HCT116 (cell line): ENCODE measurements at regions not wholly inside any gene's neighbourhood (a gene's known extent, or its start where the extent isn't known, plus 50 kb on each side); places are given as distances from the start of the nearest gene placed in this dataset.

Experiments
- ATAC-seq: fragments of 200-7000 bp; cut with Tn5 transposase; 2 replicates; pipeline ENCODE4 v1.9.1; 2020; ENCODE audit warnings: mild to moderate bottlenecking, moderate library complexity
- BruUV-seq: library from RNA; stranded (reverse); fragments of 400-500 nt; replicated peaks from 2 replicates; lab custom pipeline; 2021; lab: Mats Ljungman, UMichigan
- CTCF ChIA-PET: fragments of 300-600 bp; sonication (Branson Sonifier 250); formaldehyde crosslinking; loops from one replicate; lab custom pipeline; 2021; ENCODE audit warnings: antibody characterized with exemption; lab: Charles Lee
- POLR2A ChIA-PET: fragments of 300-600, 350-600 bp; sonication (Branson Sonifier 250); formaldehyde crosslinking; loops from one replicate; lab custom pipeline; 2021; ENCODE audit warnings: antibody characterized with exemption; lab: Charles Lee
- RAD21 ChIA-PET, 2 experiments: fragments of 300-600 bp; sonication (Branson Sonifier 250); formaldehyde crosslinking; loops; one replicate each; lab custom pipeline; 2023; ENCODE audit warnings: low total read pairs in 2 of 2; ENCODE audit not compliant: uncharacterized antibody in 2 of 2, unreplicated experiment in 2 of 2, low non-redundant PET in 1 of 2; lab: Charles Lee
- DNase-seq: peaks from one replicate; pipeline ENCODE4 v3.0.0-alpha.2; 2010; ENCODE audit warnings: low read depth, low spot score
- H2AFZ ChIP-seq: fragments of 200-600 bp; shearing (Covaris generic), sonication (generic); 2 replicates; pipeline ENCODE4 v1.6.1; 2017; ENCODE audit warnings: low read depth, mixed run types, mixed read lengths, antibody characterized with exemption, low read length; ENCODE audit not compliant: poor library complexity, severe bottlenecking
- H3K27ac ChIP-seq: 2 replicates; pipeline ENCODE4 v1.5.1; 2012; ENCODE audit warnings: low read depth, low read length
- H3K27me3 ChIP-seq: fragments of 200-600 bp; sonication (generic); 2 replicates; pipeline ENCODE4 v1.6.1; 2016; ENCODE audit warnings: mixed run types, low read length, mixed read lengths; ENCODE audit not compliant: insufficient read depth
- H3K36me3 ChIP-seq, 2 experiments: fragments of 200-500 bp in 1 of 2; fragments of 200-600 bp in 1 of 2; sonication (Bioruptor generic) in 1 of 2; sonication (generic) in 1 of 2; 2 replicates each; pipeline versions ENCODE4 v1.5.1 to v1.6.1; 2014 to 2016; ENCODE audit warnings: low read length in 2 of 2, inconsistent platforms in 1 of 2, mixed read lengths in 1 of 2, mixed run types in 1 of 2; ENCODE audit not compliant: insufficient read depth in 2 of 2, control insufficient read depth in 1 of 2
- H3K4me1 ChIP-seq, 2 experiments: fragments of 200-600 bp in 1 of 2; sonication (generic) in 1 of 2; 2 replicates each; pipeline versions ENCODE4 v1.5.1 to v1.6.1; 2012 to 2017; ENCODE audit warnings: low read length in 2 of 2, inconsistent platforms in 1 of 2, mild to moderate bottlenecking in 1 of 2, mixed read lengths in 1 of 2, mixed run types in 1 of 2, moderate library complexity in 1 of 2; ENCODE audit not compliant: insufficient read depth in 2 of 2, control insufficient read depth in 1 of 2
- H3K4me2 ChIP-seq: fragments of 200-600 bp; sonication (generic); 2 replicates; pipeline ENCODE4 v1.6.1; 2017; ENCODE audit warnings: mixed run types, low read length, mixed read lengths
- H3K4me3 ChIP-seq, 2 experiments: fragments of 200-600 bp in 1 of 2; sonication (generic) in 1 of 2; replicated peaks in 1 of 2; 2 replicates each; pipeline ENCODE4 v1.5.1; 2011 to 2016; ENCODE audit warnings: low read length in 2 of 2, control low read depth in 1 of 2, low read depth in 1 of 2, mild to moderate bottlenecking in 1 of 2, mixed read lengths in 1 of 2, mixed run types in 1 of 2
- H3K79me2 ChIP-seq: fragments of 200-600 bp; sonication (generic); 2 replicates; pipeline ENCODE4 v1.6.1; 2017; ENCODE audit warnings: mild to moderate bottlenecking, mixed run types, low read length, moderate library complexity, mixed read lengths; ENCODE audit not compliant: insufficient read depth
- H3K9ac ChIP-seq: fragments of 200-600 bp; sonication (generic); 2 replicates; pipeline ENCODE4 v1.6.1; 2016; ENCODE audit warnings: low read length, mixed read lengths
- H3K9me2 ChIP-seq: fragments of 200-600 bp; sonication (generic), shearing (Covaris generic); 2 replicates; pipeline ENCODE4 v1.6.1; 2017; ENCODE audit warnings: mixed run types, mild to moderate bottlenecking, moderate library complexity; ENCODE audit not compliant: insufficient read depth
- H3K9me3 ChIP-seq, 2 experiments: fragments of 200-500 bp in 1 of 2; fragments of 200-600 bp in 1 of 2; sonication (Bioruptor generic) in 1 of 2; sonication (generic) in 1 of 2; 2 replicates each; pipeline ENCODE4 v1.6.1; 2014 to 2017; ENCODE audit warnings: low read length in 2 of 2, mixed read lengths in 2 of 2, inconsistent platforms in 1 of 2, low read depth in 1 of 2, mild to moderate bottlenecking in 1 of 2, mixed run types in 1 of 2, moderate library complexity in 1 of 2; ENCODE audit not compliant: control insufficient read depth in 1 of 2, insufficient read depth in 1 of 2
- H4K20me1 ChIP-seq: fragments of 200-600 bp; sonication (generic), shearing (Covaris generic); 2 replicates; pipeline ENCODE4 v1.6.1; 2017; ENCODE audit warnings: mixed run types, mild to moderate bottlenecking, moderate library complexity; ENCODE audit not compliant: insufficient read depth
- CBX3 ChIP-seq: IDR thresholded peaks from 2 replicates; pipeline ENCODE4 v1.6.1; 2012; ENCODE audit warnings: low read depth
- CEBPB ChIP-seq: IDR thresholded peaks from 2 replicates; pipeline ENCODE4 v1.6.1; 2012; ENCODE audit warnings: low read depth
- EZH2 ChIP-seq: fragments of 200-600 bp; sonication (generic); IDR thresholded peaks from 2 replicates; pipeline ENCODE4 v1.6.1; 2017; ENCODE audit warnings: antibody characterized with exemption, mixed run types
- FOSL1 ChIP-seq: IDR thresholded peaks from 2 replicates; pipeline ENCODE4 v1.6.1; 2012; ENCODE audit warnings: low read depth
- JUND ChIP-seq: IDR thresholded peaks from 2 replicates; pipeline ENCODE4 v1.6.1; 2012
- POLR2AphosphoS5 ChIP-seq: IDR thresholded peaks from 2 replicates; pipeline ENCODE4 v1.6.1; 2011; ENCODE audit warnings: mild to moderate bottlenecking, low read depth, low read length, moderate library complexity
- SIN3A ChIP-seq: IDR thresholded peaks from 2 replicates; pipeline ENCODE4 v1.6.1; 2012; ENCODE audit warnings: low read depth
- SP1 ChIP-seq: IDR thresholded peaks from 2 replicates; pipeline ENCODE4 v1.6.1; 2012; ENCODE audit warnings: low read depth
- SRF ChIP-seq: IDR thresholded peaks from 2 replicates; pipeline ENCODE4 v1.6.1; 2012; ENCODE audit warnings: low read depth
- TCF7L2 ChIP-seq: IDR thresholded peaks from 2 replicates; pipeline ENCODE4 v1.7.0; 2011; ENCODE audit warnings: borderline replicate concordance, inconsistent platforms; ENCODE audit not compliant: insufficient read depth, insufficient read length; ENCODE audit errors: extremely low read depth
- YY1 ChIP-seq: IDR thresholded peaks from 2 replicates; pipeline ENCODE4 v1.6.1; 2011; ENCODE audit warnings: low read length, low read depth, moderate library complexity, mild to moderate bottlenecking; ENCODE audit not compliant: insufficient replicate concordance; ENCODE audit errors: extremely low read depth
- ZFX ChIP-seq: fragments of 450-650 bp; IDR thresholded peaks from 2 replicates; pipeline ENCODE4 v1.6.1; 2017
- intact Hi-C: fragments of 100-400 bp; cut with micrococcal nuclease; formaldehyde crosslinking; loops from 2 replicates; pipeline ENCODE4 v1.10.0; 2022
- TF ChIP-seq, protein P1 (sequence below), 3 experiments: fragments of 200-600 bp in 1 of 3; sonication (generic) in 1 of 3; IDR thresholded peaks in 2 of 3; conservative IDR thresholded peaks in 1 of 3; 2 replicates each; pipeline ENCODE4 v1.5.1; 2012 to 2017; ENCODE audit warnings: low read depth in 2 of 3, low read length in 2 of 3, antibody characterized with exemption in 1 of 3, borderline replicate concordance in 1 of 3, control low read depth in 1 of 3, mild to moderate bottlenecking in 1 of 3, mixed read lengths in 1 of 3, mixed run types in 1 of 3, moderate library complexity in 1 of 3; ENCODE audit not compliant: insufficient read depth in 1 of 3
- TF ChIP-seq, protein P2 (sequence below): IDR thresholded peaks from 2 replicates; pipeline ENCODE4 v1.6.1; 2011; ENCODE audit warnings: mild to moderate bottlenecking, low read length, moderate library complexity; ENCODE audit not compliant: insufficient replicate concordance; ENCODE audit errors: extremely low read depth
- TF ChIP-seq, protein P3 (sequence below): IDR thresholded peaks from 2 replicates; pipeline ENCODE4 v1.6.1; 2012; ENCODE audit warnings: low read depth

DNA sequence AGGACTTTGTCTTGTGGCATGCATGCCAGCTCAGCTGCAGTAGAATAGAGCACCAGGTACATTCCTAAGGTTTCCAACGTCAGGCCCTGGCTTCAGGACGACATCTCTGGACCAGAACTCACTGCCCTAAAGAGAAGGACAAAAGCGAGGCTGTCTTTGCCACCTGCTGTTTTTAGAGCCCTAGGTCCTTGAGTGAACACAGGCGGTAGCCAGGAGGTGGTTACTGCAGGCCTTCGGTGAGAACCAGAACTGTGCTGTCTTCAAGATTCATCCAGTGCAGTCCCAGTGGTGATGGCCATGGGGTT, 288.9 kb upstream of the CDH18 start:
- Histone ChIP-seq H3K4me2 (no peak overlapping the region), H3K9me2 (no peaks in the 10 kb centered on the region), H3K27me3 (no peaks in the 10 kb centered on the region), H3K27ac (no peak overlapping the region), H3K9ac (no peak overlapping the region), H3K36me3 (no peaks in the 10 kb centered on the region), H2AFZ (no peak overlapping the region)
- no TSS peak for BruUV-seq
- TF ChIP-seq YY1 (no peak), TCF7L2 (no peak), JUND (no peak), CEBPB (no peak), EZH2 (no peak), FOSL1 (no peak), SRF (no peak), ZFX (no peak), CBX3 (no peak), SIN3A (no peak), SP1 (no peak), POLR2AphosphoS5 (no peak)
- TF ChIP-seq, protein P1, sequence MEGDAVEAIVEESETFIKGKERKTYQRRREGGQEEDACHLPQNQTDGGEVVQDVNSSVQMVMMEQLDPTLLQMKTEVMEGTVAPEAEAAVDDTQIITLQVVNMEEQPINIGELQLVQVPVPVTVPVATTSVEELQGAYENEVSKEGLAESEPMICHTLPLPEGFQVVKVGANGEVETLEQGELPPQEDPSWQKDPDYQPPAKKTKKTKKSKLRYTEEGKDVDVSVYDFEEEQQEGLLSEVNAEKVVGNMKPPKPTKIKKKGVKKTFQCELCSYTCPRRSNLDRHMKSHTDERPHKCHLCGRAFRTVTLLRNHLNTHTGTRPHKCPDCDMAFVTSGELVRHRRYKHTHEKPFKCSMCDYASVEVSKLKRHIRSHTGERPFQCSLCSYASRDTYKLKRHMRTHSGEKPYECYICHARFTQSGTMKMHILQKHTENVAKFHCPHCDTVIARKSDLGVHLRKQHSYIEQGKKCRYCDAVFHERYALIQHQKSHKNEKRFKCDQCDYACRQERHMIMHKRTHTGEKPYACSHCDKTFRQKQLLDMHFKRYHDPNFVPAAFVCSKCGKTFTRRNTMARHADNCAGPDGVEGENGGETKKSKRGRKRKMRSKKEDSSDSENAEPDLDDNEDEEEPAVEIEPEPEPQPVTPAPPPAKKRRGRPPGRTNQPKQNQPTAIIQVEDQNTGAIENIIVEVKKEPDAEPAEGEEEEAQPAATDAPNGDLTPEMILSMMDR (IDR thresholded peaks at IDR 0.05 in 2 of 3, conservative IDR thresholded peaks at IDR 0.05 in 1 of 3; ENCODE audit: borderline replicate concordance in 1 of 3, insufficient read depth in 1 of 3, low read depth in 2 of 3, low read length in 2 of 3): no peak
- TF ChIP-seq, protein P2, sequence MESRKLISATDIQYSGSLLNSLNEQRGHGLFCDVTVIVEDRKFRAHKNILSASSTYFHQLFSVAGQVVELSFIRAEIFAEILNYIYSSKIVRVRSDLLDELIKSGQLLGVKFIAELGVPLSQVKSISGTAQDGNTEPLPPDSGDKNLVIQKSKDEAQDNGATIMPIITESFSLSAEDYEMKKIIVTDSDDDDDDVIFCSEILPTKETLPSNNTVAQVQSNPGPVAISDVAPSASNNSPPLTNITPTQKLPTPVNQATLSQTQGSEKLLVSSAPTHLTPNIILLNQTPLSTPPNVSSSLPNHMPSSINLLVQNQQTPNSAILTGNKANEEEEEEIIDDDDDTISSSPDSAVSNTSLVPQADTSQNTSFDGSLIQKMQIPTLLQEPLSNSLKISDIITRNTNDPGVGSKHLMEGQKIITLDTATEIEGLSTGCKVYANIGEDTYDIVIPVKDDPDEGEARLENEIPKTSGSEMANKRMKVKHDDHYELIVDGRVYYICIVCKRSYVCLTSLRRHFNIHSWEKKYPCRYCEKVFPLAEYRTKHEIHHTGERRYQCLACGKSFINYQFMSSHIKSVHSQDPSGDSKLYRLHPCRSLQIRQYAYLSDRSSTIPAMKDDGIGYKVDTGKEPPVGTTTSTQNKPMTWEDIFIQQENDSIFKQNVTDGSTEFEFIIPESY: no peak
- TF ChIP-seq, protein P3, sequence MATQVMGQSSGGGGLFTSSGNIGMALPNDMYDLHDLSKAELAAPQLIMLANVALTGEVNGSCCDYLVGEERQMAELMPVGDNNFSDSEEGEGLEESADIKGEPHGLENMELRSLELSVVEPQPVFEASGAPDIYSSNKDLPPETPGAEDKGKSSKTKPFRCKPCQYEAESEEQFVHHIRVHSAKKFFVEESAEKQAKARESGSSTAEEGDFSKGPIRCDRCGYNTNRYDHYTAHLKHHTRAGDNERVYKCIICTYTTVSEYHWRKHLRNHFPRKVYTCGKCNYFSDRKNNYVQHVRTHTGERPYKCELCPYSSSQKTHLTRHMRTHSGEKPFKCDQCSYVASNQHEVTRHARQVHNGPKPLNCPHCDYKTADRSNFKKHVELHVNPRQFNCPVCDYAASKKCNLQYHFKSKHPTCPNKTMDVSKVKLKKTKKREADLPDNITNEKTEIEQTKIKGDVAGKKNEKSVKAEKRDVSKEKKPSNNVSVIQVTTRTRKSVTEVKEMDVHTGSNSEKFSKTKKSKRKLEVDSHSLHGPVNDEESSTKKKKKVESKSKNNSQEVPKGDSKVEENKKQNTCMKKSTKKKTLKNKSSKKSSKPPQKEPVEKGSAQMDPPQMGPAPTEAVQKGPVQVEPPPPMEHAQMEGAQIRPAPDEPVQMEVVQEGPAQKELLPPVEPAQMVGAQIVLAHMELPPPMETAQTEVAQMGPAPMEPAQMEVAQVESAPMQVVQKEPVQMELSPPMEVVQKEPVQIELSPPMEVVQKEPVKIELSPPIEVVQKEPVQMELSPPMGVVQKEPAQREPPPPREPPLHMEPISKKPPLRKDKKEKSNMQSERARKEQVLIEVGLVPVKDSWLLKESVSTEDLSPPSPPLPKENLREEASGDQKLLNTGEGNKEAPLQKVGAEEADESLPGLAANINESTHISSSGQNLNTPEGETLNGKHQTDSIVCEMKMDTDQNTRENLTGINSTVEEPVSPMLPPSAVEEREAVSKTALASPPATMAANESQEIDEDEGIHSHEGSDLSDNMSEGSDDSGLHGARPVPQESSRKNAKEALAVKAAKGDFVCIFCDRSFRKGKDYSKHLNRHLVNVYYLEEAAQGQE: no peak
- TF ChIP-seq, all 23 proteins: peak for 0
- ChIA-PET POLR2A (no interaction called here), CTCF (no interaction called here), RAD21 (no interaction called here)
- Histone ChIP-seq H3K4me1 (no peaks in the 10 kb centered on the region), H4K20me1 (no peaks in the 10 kb centered on the region), H3K4me3 (no peak overlapping the region), H3K79me2 (no peaks in the 10 kb centered on the region), H3K9me3 (peaks cover under 1 to 16% of the 10 kb centered on the region in 2 experiments; a peak in 2 of 4 replicates)
- no peak for ATAC-seq
- intact Hi-C loops: no loop called here
- DNase-seq: no peak
